Keratinocyte (primary cell): ENCODE measurements at regions not wholly inside any gene's neighbourhood (a gene's known extent, or its start where the extent isn't known, plus 50 kb on each side); places are given as distances from the start of the nearest gene placed in this dataset.

Source experiments
- EZH2 ChIP-seq: IDR thresholded peaks from one replicate; pipeline ENCODE4 v1.6.1; 2012; ENCODE audit warnings: inconsistent platforms, mild to moderate bottlenecking, low read length, moderate library complexity
- TF ChIP-seq, protein P1 (sequence below), 3 experiments: IDR thresholded peaks in 1 of 3; conservative IDR thresholded peaks in 1 of 3; optimal IDR thresholded peaks in 1 of 3; 2 replicates in 2 of 3; 3 replicates in 1 of 3; pipeline versions ENCODE3 to v1.5.1; 2011; ENCODE audit warnings: low read length in 3 of 3, mild to moderate bottlenecking in 3 of 3, moderate library complexity in 2 of 3, control low read depth in 1 of 3, inconsistent platforms in 1 of 3; ENCODE audit not compliant: insufficient read depth in 2 of 3; ENCODE audit errors: extremely low read depth in 1 of 3

DNA sequence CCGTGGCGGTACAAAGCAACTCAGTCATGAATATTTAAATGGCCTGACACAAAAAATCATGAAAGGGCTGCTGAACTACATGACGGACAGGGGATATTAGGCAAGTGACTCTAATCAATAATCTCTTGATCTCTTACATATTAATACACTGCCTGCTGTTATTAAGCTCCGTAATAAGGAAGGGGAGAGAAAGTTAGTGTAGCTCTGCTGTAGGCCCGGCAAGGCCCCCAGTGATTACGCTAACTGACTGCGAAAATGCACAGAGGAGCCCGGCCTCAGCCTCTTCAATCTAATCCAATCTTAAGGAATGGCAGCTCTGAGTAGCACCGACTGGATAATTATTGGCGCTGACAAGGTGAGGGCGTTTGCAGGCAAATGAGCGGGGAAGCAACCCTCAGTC, 583.5 kb upstream of the MKI67 start:
- TF ChIP-seq, protein P1, sequence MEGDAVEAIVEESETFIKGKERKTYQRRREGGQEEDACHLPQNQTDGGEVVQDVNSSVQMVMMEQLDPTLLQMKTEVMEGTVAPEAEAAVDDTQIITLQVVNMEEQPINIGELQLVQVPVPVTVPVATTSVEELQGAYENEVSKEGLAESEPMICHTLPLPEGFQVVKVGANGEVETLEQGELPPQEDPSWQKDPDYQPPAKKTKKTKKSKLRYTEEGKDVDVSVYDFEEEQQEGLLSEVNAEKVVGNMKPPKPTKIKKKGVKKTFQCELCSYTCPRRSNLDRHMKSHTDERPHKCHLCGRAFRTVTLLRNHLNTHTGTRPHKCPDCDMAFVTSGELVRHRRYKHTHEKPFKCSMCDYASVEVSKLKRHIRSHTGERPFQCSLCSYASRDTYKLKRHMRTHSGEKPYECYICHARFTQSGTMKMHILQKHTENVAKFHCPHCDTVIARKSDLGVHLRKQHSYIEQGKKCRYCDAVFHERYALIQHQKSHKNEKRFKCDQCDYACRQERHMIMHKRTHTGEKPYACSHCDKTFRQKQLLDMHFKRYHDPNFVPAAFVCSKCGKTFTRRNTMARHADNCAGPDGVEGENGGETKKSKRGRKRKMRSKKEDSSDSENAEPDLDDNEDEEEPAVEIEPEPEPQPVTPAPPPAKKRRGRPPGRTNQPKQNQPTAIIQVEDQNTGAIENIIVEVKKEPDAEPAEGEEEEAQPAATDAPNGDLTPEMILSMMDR (optimal IDR thresholded peaks at IDR 0.05 in 1 of 3, IDR thresholded peaks at IDR 0.05 in 1 of 3, conservative IDR thresholded peaks at IDR 0.05 in 1 of 3; ENCODE audit: extremely low read depth in 1 of 3, insufficient read depth in 2 of 3, low read length in 3 of 3): no peak
- no peak for TF ChIP-seq EZH2
